ENCODE measurements at regions not wholly inside any gene's neighbourhood (a gene's known extent, or its start where the extent isn't known, plus 50 kb on each side); places are given as distances from the start of the nearest gene placed in this dataset.

DNA sequence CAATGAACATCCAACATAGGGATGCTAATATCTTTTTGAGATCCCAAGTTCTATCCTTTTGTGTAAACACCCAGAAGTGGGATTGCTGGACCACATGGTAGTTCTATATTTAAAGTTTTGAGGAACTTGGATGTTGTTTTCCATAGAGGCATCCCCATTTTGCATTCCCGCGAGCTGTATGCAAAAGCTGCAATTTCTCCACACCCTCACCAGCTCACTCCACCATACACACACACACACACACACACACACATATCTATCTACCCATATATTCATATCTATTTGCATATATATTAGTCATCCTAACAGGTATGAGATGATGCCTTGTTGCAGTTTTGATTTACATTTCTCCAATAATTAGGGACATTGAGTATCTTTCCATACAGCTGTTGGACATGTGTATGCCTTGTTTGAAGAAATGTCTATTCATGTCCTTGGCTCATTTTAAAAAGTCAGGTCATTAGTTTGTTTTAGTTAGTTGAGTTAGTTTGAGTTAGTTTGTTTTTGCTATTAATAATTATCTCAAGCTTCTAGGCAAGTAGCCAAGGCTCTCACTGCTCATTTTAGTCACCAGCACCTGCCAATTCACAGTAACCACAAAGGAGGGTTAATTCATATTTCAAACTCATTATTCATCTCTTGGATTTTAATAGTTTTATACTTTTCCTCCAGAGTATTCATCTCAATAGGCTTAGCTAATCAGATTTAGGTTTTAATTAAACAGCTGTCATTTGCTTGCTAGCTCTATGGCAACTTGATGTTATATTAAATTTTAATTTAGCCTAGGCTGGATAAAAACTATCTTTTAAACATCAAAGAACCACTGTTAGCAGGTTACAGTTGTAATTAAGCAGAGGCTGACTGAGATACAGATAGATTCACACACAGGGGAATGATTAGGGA, 1435.9 kb upstream of the TMEM132C start:
- DNase-seq: no peak

DNA sequence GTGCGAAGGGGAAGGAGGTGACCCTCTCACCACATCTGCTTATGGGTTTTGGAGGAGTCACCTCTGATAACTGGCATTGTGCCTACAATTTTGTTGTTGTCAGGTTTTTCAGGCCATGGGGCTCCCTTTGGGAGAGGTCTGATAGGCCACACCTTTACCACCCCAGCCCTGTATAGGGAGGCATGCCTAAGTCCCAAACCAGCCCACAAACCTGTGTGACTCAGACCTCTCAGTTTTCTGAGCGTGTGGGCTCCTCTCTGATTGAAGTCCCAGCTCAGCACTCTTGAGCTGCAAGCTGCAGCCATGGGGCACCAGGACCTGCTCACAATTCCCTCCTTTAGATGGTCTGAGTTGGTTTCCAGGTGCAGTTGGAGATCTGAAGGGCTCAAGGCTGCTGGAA, 1429.3 kb upstream of the TMEM132C start:
- no peak for DNase-seq

DNA sequence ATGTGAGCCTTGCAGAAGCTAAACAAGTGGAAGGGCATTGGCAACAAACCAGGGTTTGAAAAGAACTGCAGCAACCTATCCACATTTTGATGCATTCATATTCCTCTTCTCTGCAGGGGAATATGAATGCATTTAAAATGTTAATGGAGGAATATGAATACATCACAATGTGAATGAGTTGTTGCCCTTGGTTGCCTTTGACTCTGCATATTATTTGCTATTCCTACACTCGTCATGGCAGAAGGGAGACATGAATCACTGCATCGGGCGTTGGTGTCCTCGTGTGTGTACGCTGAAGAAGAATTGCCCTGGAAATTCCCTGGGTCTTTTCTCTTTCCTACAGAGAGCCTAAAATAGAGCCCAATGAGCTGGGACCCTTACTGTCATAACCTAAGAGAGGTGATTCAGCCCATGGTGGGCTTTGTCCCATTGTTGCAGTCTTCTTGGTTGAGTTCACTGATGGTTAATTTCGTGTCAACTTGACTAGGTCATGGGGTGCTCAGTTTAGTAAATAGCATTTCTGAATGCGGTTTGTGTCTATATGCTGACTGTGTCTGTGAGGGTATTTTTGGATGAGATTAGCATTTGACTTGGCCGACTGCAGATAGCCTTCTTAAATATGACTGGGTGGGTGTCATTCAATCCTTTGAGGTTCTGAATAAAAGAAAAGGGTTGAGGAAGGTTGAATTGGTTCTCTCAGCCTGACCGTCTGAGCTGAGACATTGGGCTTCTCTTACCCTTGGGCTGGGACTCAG, 1422.9 kb upstream of the TMEM132C start:
- no peak for DNase-seq

DNA sequence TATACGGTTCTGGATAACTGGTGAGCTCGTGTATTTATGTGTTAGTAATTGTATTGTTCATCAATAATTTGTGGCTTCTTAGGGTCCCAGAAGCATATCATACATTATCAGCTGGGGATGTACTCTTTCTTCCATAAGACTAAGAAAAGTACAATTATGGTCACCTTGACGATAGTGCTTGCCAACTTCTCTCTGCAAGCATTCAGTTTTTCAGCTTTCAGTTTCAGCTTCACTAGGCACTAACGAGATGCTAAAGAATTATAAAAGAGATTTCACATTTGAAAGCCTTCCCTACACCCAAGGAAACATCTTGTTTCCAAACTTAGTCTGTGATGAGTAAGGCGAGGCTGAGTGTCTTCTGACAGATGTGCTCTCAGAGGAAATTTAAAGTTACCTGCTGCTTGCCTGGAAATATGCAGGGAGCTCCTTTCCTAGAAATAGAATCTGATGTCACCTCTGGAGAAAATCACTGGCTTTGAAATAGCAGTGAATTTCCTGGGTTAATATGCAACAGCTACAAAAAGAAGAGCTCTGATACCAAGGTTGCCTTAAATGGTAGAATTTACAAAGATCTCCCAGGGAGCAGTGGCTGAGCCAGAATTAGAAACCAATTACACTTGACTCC, 1419.9 kb upstream of the TMEM132C start:
- DNase-seq: no peak

DNA sequence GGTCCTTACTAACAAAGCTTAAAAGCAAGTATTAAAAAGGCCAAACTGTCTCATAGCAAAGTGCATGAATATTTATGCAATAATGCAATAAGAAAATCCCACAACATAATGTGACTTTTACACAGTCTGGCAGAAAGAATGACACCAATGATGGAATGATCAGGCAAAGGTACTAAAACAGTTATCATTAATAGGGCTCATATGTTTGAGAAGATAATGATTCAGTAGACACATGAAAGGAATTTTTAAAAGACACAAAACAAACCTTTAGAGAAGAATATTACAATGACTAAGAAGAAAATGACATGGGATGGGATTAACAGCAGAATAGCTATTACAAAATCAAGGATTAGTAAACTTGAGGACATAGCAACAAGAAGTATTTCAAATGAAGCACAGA, 1411.2 kb upstream of the TMEM132C start:
- DNase-seq: no peak

DNA sequence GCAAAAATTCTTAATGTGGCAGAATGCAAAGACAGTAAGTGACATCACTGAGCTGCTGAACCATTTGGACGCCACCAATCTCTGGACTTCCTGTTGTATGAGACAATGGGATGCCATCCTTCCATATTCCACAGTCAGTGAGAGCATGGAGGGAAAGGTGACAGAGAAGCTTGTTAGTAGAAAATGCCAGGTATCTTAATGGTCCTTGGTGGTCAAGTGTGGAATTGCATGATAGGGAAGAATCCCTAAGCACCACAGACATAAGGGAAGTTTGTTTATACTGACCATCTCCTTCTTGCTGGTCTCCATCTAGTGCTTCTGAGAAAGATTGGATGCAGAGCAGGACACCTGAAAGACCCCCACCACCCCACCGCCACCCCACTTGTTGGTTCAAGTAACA, 1410.0 kb upstream of the TMEM132C start:
- DNase-seq: no peak

DNA sequence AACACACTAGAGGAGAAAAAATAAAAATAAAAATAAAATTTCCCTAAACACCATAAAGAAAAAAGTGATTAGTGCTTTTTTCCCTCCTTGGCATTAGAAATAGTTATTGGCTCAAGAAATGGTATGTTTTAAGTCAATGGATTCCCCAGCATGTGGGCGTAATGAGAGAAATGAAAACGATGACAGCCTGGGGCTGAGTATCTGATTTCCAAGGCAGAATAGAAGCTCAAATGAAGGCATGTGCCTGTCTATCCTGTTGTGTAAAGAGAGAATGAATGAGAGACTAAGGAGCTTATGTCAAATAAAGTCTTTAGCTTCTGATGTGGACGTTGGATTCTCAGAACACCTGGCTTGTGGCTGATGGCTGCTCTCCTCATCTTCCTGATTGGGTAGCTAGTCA, 1408.4 kb upstream of the TMEM132C start:
- DNase-seq: no peak

DNA sequence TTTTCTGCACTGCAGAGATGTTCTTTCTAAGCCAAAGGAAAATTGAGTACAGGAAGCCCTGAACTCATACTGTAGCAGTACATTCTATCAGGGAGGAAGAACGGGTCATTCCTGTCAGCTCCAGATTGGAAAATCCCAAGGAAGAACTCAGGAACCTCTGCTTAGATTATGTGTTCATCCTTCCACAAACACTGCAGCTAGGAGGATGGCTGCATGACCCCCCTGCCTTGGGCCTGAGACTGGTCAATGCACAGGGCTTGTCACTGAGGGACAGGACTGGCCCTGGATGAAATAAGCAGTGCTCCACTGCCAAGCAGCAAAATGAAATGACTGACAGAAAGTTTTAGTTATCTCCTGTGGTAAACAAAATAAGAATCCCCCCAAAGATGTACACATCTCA, 1406.8 kb upstream of the TMEM132C start:
- DNase-seq: no peak

DNA sequence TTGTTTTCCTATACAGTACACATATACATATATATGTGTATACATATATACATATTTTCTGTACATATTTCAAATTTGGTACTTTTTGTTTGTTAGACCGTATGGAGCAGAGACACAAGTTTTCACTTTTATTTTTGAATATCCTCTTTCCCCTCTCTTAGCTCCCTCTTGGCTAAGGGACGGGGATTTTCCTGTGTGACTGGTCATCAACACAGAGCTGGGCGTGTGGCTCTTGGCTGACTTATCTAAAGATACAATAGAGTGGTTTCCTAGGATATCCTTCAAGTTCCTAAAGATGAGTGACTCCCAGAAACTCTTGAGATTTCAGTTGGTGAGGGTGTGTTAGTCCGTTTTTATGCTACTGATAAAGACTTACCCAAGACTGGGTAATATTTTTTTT, 1404.5 kb upstream of the TMEM132C start:
- DNase-seq: no peak

DNA sequence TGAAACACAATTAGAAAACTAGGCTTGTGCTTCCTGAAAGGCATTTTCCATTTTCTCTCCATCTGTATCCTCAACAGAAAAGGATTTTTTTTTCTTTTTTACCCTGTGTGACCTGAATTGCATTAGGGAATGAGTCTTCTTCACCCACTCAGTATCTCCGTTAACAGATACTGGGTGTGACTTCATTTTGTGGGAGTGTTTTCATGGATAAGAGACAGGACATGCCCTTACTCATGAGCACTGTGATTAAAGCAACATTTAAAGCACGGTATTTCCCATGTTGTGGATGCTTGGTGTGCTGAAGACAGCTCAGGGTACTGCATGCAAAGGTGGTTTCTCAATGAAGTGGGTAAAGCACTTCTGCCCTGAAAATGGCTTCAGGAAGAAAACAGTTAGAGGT, 1397.3 kb upstream of the TMEM132C start:
- DNase-seq: no peak

DNA sequence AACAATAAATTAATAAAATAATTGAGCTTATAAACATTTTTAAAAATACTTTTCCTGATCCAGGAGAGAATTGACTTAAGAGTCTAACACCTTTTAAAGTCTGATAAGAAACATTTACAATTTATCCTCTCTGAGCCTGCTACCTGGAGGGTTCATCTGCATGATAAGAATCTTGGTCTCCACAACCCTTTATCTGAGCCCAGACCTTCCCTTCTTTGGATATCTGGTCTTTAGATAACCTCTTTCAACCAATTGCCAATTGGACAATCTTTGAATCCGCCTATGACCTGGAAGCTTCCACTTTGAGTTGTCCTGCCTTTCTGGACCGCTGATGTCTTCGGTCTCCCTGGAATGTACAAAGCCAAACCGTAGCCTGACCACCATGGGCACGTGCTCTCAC, 1393.3 kb upstream of the TMEM132C start:
- DNase-seq: no peak

DNA sequence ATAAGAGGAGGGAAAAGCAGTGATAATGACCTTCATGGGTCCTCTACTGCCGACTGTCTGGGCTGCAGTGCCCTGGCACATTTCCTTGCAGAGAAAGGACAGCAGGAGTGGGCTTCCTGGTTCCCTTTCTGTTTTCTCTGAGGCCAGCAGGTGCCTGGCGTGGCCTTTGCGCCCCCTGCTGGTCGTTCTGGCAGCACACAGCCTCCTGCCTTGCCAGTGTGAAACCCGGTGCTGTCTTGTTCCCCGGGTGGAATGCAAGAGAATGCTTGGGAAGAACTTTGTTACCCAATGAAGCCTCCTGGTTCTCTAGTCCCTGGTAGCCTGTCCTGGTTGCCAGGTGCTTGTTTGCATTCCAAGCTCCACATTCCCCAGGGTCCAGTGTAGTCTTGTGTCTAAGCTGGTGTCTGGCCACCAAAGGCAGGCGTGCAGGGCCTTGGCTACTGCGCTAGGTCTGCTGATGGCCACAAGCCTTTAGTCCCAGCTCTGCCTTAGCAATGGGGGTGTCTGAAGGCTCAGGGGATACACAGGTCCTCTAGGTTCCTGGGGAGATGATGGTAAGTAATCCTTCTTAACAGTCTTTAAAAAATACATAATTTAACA, 1392.4 kb upstream of the TMEM132C start:
- no peak for DNase-seq

DNA sequence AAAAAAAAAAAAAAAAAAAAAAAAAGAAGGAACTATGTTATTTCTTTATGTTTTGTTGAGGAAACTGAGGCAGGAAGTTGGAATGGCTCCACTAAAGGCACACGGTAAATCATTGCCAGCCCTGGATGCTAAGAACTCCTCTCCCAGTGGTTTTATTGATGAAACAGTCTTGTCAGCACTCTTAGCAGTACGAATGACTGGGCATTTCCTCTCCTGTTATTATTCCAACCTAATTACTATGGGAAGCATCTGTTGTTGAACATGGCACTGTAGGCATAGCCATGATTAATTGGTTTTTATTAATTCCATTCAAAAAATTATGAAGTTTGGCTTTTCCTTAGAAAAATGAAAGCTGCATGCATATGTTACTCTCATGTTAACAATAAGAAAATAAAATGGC, 1387.1 kb upstream of the TMEM132C start:
- no peak for DNase-seq

DNA sequence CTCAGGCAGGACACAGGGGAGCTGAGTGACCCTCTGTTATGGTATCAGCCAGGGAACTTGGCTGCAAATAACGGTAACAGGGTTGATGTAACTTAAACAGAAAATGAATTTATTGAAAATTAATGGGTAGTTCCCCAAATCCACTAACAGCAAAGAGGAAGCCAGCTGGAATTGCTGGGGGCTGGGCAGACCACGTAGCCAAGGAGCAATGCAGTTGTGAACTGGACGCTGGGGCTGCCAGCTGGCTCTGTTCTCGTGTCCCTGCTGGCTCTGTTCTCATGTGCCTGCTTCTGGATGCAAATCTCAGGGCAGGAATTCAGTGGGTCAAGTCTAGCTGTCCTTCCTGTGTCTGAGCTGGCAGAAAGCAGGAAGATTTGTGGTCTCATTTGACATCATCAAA, 1383.3 kb upstream of the TMEM132C start:
- DNase-seq: no peak

DNA sequence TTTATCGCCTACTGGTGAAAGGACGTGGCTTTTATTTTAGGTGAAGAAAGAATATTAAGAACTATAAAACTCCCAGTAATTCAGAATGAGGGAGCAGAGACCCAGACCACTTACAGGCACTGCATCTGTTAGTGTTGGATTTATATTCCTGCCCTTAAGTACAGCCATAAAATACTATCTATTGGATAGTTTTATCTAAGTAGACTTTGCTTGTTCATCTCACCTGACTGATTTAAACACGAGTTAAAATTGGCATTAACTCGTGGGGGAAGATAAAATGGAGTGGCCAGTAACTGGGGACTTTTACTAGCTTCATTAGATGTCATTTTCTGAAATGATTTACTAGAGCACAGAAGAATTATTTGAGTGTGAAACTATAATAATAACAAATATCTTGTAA, 1377.5 kb upstream of the TMEM132C start:
- no peak for DNase-seq

DNA sequence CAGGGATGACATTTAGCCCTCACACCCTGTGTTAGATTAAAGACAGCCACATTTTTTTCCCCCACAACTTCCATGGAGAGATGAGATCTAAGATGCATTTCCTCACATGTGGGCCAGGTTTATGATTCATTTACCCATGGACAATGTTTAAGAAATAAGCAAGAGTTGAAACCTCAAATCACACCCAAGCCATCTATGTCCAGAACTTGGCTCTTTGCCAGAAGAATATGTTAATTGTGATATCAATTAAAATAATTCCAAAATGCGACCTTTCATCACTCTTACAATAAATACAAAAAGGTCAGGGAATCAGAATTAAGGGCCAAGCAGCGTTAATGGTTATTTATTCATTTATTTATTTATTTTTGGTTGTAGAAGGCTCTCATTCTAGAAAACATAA, 1376.9 kb upstream of the TMEM132C start:
- no peak for DNase-seq

DNA sequence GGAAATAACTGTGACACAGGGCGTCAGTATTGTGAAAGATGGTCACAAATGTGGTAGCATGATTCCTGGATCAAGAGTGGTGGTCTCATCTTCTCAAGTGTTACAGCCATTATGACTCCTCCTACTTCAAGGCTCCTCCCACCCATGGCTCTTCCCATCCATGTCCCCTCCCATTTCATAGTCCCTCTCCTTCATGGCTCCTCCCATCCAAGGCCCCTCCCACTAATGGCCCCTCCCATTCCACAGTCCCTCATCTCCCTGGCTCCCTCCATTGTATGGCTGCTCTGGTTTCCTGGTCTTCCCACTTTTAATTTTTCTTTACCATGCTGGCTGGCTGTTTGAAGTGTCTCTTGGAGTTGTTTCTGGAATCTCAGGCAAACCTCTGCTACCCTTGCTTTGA, 1375.2 kb upstream of the TMEM132C start:
- no peak for DNase-seq

DNA sequence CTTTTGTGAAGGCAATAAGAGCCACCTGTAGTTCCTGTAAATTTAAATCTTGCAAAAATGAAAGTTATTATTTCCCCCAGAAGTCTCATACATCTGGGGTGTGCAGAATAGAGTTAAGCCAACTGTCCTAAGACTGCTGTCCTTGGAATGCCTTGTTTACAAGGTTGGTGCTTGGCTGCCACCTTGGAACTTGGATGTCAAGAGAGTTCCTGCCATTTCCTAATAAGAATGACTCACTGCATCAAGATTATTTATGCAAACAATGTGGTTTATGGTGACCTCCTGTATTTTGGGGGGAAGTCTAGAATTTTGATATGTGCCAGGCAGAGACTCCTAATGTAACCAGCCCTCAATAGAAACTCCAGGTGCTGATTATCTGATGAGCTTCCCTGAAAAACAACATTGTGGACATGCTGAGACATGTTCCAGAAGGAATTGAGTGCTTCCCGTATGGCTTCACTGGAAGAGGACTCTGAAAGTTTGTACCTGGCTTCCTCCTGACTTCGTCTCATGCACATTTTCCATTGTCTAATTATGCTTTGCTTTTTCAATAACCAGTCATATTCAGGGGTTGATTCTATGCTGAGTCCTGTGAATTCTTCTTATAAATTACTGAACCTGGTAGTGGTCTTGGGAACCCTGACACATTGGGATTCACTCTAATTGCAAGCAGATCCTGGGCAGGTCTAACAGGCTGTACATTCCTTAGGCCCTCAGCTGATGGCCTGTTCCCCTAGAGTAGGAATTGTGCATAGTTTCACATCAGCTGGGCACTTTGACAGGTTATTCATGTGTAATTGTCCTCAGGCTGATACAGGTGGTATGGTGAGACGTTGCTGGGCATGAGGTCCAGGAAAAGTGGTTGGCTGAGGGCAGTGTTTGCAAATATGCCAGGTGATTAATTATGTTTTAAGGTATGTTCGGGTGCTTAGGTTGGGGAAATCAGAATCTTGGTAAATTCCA, 1370.7 kb upstream of the TMEM132C start:
- DNase-seq: no peak

DNA sequence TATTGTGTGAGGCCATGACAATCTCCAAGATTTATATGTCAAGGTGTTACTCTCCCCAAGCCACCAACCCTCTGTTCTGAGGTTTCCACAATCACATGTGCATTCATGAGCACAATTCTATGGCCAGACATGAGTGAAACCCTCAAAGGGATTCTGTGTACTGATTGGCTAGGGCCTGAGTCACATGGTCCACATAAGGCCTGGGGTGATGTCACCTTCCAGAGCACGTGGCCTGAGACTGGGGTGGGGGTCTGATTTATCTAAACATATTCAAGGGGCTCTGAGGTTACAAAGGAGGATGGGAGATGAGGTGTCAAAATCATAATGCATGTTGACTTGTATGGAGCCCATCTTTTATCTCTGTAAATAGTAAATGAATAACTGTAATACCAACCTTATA, 1369.9 kb upstream of the TMEM132C start:
- DNase-seq: no peak

DNA sequence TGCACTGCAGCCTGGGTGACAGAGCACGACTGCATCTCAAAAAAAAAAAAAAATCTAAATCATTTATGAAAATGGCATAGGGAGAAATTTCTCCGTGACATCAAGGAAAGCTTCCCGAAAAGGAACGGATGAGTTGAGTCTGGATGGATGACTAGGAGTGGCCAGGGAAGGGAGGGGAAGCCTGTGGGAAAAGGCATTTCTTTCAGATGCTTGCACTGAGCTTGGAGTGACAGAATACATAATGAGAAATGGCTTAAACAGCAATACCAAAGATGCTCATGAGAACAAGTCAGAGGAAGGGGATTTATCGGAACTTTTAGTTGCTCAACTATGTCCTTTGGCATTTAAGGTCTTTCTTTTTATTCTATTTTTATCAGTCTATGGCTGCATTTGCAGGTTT, 1369.2 kb upstream of the TMEM132C start:
- no peak for DNase-seq

DNA sequence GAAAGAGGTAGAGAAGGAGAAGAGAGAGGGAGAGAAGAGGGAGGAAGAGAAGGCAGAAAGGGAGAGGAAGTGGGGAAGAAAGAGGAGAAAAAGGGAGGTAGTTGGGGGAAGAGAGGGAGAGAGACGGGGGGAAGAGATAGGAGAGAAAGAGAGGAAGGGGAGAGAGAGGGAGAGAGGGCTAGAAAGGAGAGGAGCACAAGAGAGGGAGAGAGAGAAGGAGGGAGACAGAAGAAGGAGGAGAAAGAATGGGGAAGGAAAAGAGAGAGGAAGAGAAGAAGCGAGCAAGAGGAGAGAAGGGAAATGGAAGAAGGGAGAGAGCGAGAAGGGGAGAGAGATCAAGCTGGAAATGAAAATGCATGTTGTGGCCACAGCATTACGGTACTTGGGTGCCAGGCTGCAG, 1368.4 kb upstream of the TMEM132C start:
- DNase-seq: no peak

All from NCI-H1694 (cell line).